GM23248 (cell line): ENCODE measurements at regions not wholly inside any gene's neighbourhood (a gene's known extent, or its start where the extent isn't known, plus 50 kb on each side); places are given as distances from the start of the nearest gene placed in this dataset.

Source experiments
- DNase-seq: peaks from one replicate; pipeline ENCODE4 v3.0.0-alpha.2; 2015
- H2AFZ ChIP-seq: fragments of 200-600 bp; sonication (generic); 2 replicates; pipeline ENCODE4 v1.6.1; 2016; ENCODE audit warnings: antibody characterized with exemption
- H3F3A ChIP-seq: fragments of 200-600 bp; sonication (generic); 2 replicates; pipeline ENCODE4 v1.6.1; 2016; ENCODE audit warnings: mild to moderate bottlenecking, antibody characterized with exemption, mixed run types; ENCODE audit not compliant: insufficient read depth
- H3K27ac ChIP-seq: fragments of 200-600 bp; sonication (generic); 2 replicates; pipeline ENCODE4 v1.5.1; 2016; ENCODE audit warnings: mild to moderate bottlenecking
- H3K27me3 ChIP-seq: fragments of 200-600 bp; sonication (generic); replicated peaks from 2 replicates; pipeline ENCODE4 v1.6.1; 2016; ENCODE audit warnings: mild to moderate bottlenecking; ENCODE audit not compliant: insufficient read depth
- H3K36me3 ChIP-seq: fragments of 200-600 bp; sonication (generic); 2 replicates; pipeline ENCODE4 v1.6.1; 2016; ENCODE audit warnings: low read depth, mild to moderate bottlenecking
- H3K4me1 ChIP-seq: fragments of 200-600 bp; sonication (generic); 2 replicates; pipeline ENCODE4 v1.6.1; 2016; ENCODE audit warnings: mild to moderate bottlenecking; ENCODE audit not compliant: insufficient read depth
- H3K4me2 ChIP-seq: fragments of 200-600 bp; sonication (generic); one replicate; pipeline ENCODE4 v1.6.1; 2016; ENCODE audit warnings: mild to moderate bottlenecking; ENCODE audit not compliant: unreplicated experiment
- H3K4me3 ChIP-seq: fragments of 200-600 bp; sonication (generic); 2 replicates; pipeline ENCODE4 v1.5.1; 2016; ENCODE audit warnings: mild to moderate bottlenecking
- H3K79me2 ChIP-seq: fragments of 200-600 bp; sonication (generic); 2 replicates; pipeline ENCODE4 v1.6.1; 2016; ENCODE audit warnings: mild to moderate bottlenecking; ENCODE audit not compliant: insufficient read depth
- H3K9ac ChIP-seq: fragments of 200-600 bp; sonication (generic); 2 replicates; pipeline ENCODE4 v1.6.1; 2016; ENCODE audit warnings: mild to moderate bottlenecking
- H3K9me2 ChIP-seq: fragments of 200-600 bp; sonication (generic); 2 replicates; pipeline ENCODE4 v1.6.1; 2016; ENCODE audit warnings: mixed run types, mild to moderate bottlenecking, moderate library complexity; ENCODE audit not compliant: insufficient read depth
- H3K9me3 ChIP-seq: fragments of 200-600 bp; sonication (generic); one replicate; pipeline ENCODE4 v1.6.1; 2017; ENCODE audit warnings: low read depth
- H4K20me1 ChIP-seq: fragments of 200-600 bp; sonication (generic); 2 replicates; pipeline ENCODE4 v1.6.0; 2016; ENCODE audit not compliant: insufficient read depth
- EZH2 ChIP-seq: fragments of 200-600 bp; sonication (generic); IDR thresholded peaks from 2 replicates; pipeline ENCODE4 v1.6.1; 2018; ENCODE audit warnings: antibody characterized with exemption, mild to moderate bottlenecking; ENCODE audit not compliant: insufficient read depth, poor library complexity, severe bottlenecking
- EZH2phosphoT487 ChIP-seq: fragments of 200-600 bp; sonication (generic); IDR thresholded peaks from 2 replicates; pipeline ENCODE4 v1.6.1; 2018; ENCODE audit warnings: antibody characterized with exemption, moderate library complexity, mild to moderate bottlenecking, low read depth; ENCODE audit not compliant: insufficient read depth
- WGBS, 2 experiments: methylation state at CpG; one replicate each; pipeline ENCODE4 v1.1.6; 2015 to 2017; ENCODE audit warnings: low lambda C conversion rate in 2 of 2, low coverage in 1 of 2; ENCODE audit errors: missing lambda C conversion rate in 2 of 2; 5-methylcytosine and 5-hydroxymethylcytosine counted together
- in situ Hi-C: fragments of 300-500 bp; cut with MboI; formaldehyde crosslinking; loops from 2 replicates; pipeline ENCODE4 v1.15.0; 2020

DNA sequence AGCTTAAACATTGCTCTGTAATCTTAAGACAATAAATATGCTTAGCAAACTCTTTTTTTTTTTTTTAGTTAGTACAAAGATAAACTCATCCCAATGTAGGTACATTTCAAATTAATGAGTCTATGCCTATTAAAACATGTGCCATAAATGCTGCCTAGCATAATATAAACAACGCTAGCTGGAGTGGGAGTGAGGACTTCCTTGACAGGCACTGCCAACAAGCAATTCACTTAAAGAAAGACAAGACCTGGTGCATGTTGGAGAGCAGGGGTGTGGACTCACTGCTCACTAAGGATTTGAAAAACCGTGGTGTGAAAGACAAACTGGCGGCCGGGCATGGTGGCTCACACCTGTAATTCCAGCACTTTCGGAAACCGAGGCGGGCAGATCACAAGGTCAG lies 187.2 kb upstream of the RGS6 start:
- 89 to 92% methylated on average over 7 of the region's 7 CpGs for WGBS, 2 experiments
- no peaks in the 10 kb centered on the region for H3K4me1 ChIP-seq

DNA sequence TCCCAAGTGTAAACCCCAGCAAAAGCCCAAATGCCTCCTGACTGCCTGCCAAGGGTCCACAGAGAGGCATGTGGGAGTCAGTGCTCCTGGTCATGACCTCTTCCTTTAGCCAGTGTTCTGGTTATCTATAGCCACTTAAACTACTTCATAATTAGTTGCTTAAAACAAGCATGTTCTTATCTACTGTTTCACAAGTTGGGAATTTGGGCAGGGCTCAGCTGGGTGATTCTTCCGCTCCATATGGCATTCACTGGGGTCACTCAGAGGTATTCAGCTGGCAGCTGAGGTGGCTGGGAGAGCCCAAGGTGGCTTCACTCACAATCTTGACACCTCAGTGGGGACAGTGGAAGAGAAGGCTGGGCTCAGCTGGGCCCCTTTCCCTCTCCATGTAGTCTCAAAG lies 184.0 kb upstream of the RGS6 start:
- H3K27ac ChIP-seq, result no peak overlapping the region
- peaks cover 1% of the 10 kb centered on the region; the same call in 1 of the 2 replicates for H3K4me1 ChIP-seq
- TF ChIP-seq EZH2 (no peak), EZH2phosphoT487 (no peak)
- no peak overlapping the region for H3K4me3 ChIP-seq
- H3K9me2 ChIP-seq, result no peaks in the 10 kb centered on the region
- in situ Hi-C loops, result no loop called here
- WGBS, 2 experiments, result 88 to 94% methylated on average over 1 of the region's 1 CpG
- H3K79me2 ChIP-seq, result no peaks in the 10 kb centered on the region
- no peak overlapping the region for H3K4me2 ChIP-seq
- peaks cover 4% of the 10 kb centered on the region for H3K9me3 ChIP-seq
- H3K27me3 ChIP-seq, result no peaks in the 10 kb centered on the region
- DNase-seq, result no peak
- no peaks in the 10 kb centered on the region for H3F3A ChIP-seq
- H4K20me1 ChIP-seq, result no peaks in the 10 kb centered on the region
- no peak overlapping the region for H2AFZ ChIP-seq
- no peaks in the 10 kb centered on the region for H3K36me3 ChIP-seq
- H3K9ac ChIP-seq, result no peak overlapping the region

More for the DNA sequence above, 187.2 kb upstream of the RGS6 start:
- Histone ChIP-seq H3K9me2 (no peaks in the 10 kb centered on the region), H3K36me3 (peaks cover 9% of the 10 kb centered on the region; the same call in 1 of the 2 replicates), H3K4me3 (no peak overlapping the region), H3K27ac (no peak overlapping the region), H3K9ac (no peak overlapping the region), H3K9me3 (peaks cover 4% of the 10 kb centered on the region), H3K79me2 (no peaks in the 10 kb centered on the region), H4K20me1 (no peaks in the 10 kb centered on the region), H3K27me3 (no peaks in the 10 kb centered on the region), H2AFZ (no peak overlapping the region), H3K4me2 (no peak overlapping the region), H3F3A (peaks cover 4% of the 10 kb centered on the region; the same call in 1 of the 2 replicates)
- DNase-seq, result no peak
- TF ChIP-seq EZH2phosphoT487, result no peak
- no peak for TF ChIP-seq EZH2
- in situ Hi-C loops, result no loop called here

DNA sequence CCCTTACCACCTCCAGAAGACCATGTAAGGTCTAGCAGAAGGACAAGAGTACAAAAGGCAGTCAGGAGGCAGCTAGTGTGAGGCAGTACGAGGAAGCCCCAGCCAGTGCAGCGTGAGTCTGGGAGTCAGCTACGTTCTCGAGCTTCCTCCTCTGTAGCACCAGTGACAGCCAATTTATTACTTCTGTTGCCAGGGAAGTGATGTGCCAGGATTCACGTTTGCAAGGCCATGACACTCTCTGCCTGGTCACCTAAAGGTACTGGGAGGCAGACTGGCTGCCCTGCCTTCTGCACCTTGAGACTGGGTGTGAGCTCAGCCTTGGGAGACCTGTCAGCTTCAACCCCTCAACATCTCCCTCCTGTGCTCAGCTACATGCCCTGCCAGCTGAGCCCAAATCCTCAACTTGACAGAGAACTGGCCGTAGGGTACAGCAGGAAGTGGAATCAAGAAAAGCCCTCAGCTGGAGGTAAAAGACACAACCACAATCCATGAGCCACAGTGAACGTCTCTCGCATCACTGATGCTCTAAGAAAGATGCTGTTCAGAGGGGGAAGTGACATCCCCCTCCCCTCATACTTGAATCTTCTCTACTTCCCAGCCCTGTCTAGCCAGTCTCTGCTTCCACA lies 182.5 kb upstream of the RGS6 start:
- peaks cover 4% of the 10 kb centered on the region for H3K9me3 ChIP-seq
- H3F3A ChIP-seq, result no peaks in the 10 kb centered on the region
- peaks cover 4% of the 10 kb centered on the region; the same call in 1 of the 2 replicates for H3K4me1 ChIP-seq
- H3K27me3 ChIP-seq, result no peaks in the 10 kb centered on the region
- no peak overlapping the region for H2AFZ ChIP-seq
- H3K9ac ChIP-seq, result no peak overlapping the region
- H3K4me2 ChIP-seq, result no peak overlapping the region
- in situ Hi-C loops, result loop anchor here (25.0 kb wide), 1 partner anchor 612 kb away; no protein-coding TSS in a partner anchor
- no peaks in the 10 kb centered on the region for H3K36me3 ChIP-seq
- TF ChIP-seq EZH2, result no peak
- TF ChIP-seq EZH2phosphoT487, result no peak
- H3K27ac ChIP-seq, result no peak overlapping the region
- no peaks in the 10 kb centered on the region for H3K9me2 ChIP-seq
- no peak for DNase-seq
- H3K79me2 ChIP-seq, result no peaks in the 10 kb centered on the region
- WGBS, 2 experiments, result 79 to 84% methylated on average over 8 of the region's 8 CpGs
- no peaks in the 10 kb centered on the region for H4K20me1 ChIP-seq
- no peak overlapping the region for H3K4me3 ChIP-seq

DNA sequence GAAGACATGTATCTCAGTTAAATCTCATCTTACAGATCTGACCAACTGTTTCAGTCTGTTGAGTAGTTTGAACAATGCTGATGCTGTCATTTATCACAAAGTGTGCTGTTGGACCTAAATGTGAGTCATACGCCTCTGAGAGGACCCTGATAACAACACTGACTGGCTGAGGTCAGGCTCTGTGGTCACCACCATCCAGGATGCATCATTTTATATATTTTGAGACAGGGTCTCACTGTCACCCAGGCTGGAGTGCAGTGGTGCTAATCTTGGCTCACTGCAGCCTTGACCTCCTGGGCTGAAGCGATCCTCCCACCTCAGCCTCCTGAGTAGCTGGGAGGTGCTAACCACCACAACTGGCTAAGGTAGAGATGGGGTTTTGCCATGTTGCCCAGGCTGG lies 181.0 kb upstream of the RGS6 start:
- in situ Hi-C loops, result loop anchor here (25.0 kb wide), 1 partner anchor 614 kb away; no protein-coding TSS in a partner anchor

More for the DNA sequence above, 181.0 kb upstream of the RGS6 start:
- Histone ChIP-seq H3K27me3 (no peaks in the 10 kb centered on the region), H3K9ac (no peak overlapping the region), H3K36me3 (no peaks in the 10 kb centered on the region), H3K4me1 (peaks cover 4% of the 10 kb centered on the region; the same call in 1 of the 2 replicates), H3F3A (no peaks in the 10 kb centered on the region), H3K79me2 (no peaks in the 10 kb centered on the region), H2AFZ (no peak overlapping the region), H3K9me2 (no peaks in the 10 kb centered on the region), H4K20me1 (no peaks in the 10 kb centered on the region), H3K9me3 (peaks cover 4% of the 10 kb centered on the region), H3K4me3 (no peak overlapping the region), H3K27ac (no peak overlapping the region), H3K4me2 (no peak overlapping the region)
- WGBS, 2 experiments, result 88 to 93% methylated on average over 2 of the region's 2 CpGs
- DNase-seq, result no peak
- TF ChIP-seq EZH2 (no peak), EZH2phosphoT487 (no peak)
